ENCODE measurements at regions not wholly inside any gene's neighbourhood (a gene's known extent, or its start where the extent isn't known, plus 50 kb on each side); places are given as distances from the start of the nearest gene placed in this dataset.

DNA sequence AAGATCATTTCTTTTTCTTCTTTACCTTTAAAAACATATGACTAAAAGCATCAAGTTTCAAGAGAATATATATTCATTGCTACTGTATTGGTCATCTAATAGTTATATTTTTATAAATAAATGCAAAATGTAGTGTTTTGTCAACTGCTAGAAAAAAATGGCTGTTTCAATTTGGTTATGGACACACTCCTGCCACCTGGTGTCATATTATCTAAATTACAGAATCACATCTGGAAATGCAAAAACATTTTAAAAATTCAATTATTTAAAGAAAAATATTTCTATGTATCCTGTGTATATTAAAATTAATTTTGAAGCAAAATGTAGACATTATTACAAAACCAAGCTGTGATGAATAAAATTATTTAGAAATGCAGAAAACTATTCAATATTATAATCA is 329.4 kb upstream of the PCDH18 start:
- TF ChIP-seq, protein P1, sequence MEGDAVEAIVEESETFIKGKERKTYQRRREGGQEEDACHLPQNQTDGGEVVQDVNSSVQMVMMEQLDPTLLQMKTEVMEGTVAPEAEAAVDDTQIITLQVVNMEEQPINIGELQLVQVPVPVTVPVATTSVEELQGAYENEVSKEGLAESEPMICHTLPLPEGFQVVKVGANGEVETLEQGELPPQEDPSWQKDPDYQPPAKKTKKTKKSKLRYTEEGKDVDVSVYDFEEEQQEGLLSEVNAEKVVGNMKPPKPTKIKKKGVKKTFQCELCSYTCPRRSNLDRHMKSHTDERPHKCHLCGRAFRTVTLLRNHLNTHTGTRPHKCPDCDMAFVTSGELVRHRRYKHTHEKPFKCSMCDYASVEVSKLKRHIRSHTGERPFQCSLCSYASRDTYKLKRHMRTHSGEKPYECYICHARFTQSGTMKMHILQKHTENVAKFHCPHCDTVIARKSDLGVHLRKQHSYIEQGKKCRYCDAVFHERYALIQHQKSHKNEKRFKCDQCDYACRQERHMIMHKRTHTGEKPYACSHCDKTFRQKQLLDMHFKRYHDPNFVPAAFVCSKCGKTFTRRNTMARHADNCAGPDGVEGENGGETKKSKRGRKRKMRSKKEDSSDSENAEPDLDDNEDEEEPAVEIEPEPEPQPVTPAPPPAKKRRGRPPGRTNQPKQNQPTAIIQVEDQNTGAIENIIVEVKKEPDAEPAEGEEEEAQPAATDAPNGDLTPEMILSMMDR (IDR thresholded peaks at IDR 0.05) = no peak
- TF ChIP-seq POLR2AphosphoS5 (IDR thresholded peaks at IDR 0.05; ENCODE audit: low read depth, low read length) = no peak
- TF ChIP-seq TCF7L2 (IDR thresholded peaks at IDR 0.05; ENCODE audit: low read depth, low read length) = no peak
- TF ChIP-seq, protein P2, sequence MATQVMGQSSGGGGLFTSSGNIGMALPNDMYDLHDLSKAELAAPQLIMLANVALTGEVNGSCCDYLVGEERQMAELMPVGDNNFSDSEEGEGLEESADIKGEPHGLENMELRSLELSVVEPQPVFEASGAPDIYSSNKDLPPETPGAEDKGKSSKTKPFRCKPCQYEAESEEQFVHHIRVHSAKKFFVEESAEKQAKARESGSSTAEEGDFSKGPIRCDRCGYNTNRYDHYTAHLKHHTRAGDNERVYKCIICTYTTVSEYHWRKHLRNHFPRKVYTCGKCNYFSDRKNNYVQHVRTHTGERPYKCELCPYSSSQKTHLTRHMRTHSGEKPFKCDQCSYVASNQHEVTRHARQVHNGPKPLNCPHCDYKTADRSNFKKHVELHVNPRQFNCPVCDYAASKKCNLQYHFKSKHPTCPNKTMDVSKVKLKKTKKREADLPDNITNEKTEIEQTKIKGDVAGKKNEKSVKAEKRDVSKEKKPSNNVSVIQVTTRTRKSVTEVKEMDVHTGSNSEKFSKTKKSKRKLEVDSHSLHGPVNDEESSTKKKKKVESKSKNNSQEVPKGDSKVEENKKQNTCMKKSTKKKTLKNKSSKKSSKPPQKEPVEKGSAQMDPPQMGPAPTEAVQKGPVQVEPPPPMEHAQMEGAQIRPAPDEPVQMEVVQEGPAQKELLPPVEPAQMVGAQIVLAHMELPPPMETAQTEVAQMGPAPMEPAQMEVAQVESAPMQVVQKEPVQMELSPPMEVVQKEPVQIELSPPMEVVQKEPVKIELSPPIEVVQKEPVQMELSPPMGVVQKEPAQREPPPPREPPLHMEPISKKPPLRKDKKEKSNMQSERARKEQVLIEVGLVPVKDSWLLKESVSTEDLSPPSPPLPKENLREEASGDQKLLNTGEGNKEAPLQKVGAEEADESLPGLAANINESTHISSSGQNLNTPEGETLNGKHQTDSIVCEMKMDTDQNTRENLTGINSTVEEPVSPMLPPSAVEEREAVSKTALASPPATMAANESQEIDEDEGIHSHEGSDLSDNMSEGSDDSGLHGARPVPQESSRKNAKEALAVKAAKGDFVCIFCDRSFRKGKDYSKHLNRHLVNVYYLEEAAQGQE (IDR thresholded peaks at IDR 0.05; ENCODE audit: insufficient read depth in 1 of 2, low read depth in 2 of 2, low read length in 1 of 2) = no peak
- TF ChIP-seq SIN3A (IDR thresholded peaks at IDR 0.05; ENCODE audit: borderline replicate concordance, insufficient read depth, low read depth, low read length) = no peak

All from Panc1 (cell line).